PC-9 (cell line): ENCODE measurements at regions not wholly inside any gene's neighbourhood (a gene's known extent, or its start where the extent isn't known, plus 50 kb on each side); places are given as distances from the start of the nearest gene placed in this dataset.

Source experiments
- EZH2 ChIP-seq: fragments of 200-600 bp; sonication (generic); IDR thresholded peaks from 2 replicates; pipeline ENCODE4 v1.8.0; 2017; ENCODE audit warnings: antibody characterized with exemption, low read depth
- TF ChIP-seq, protein P1 (sequence below): fragments of 200-600 bp; sonication (generic); conservative IDR thresholded peaks from 2 replicates; pipeline ENCODE4 v1.6.1; 2017; ENCODE audit warnings: mixed run types, antibody characterized with exemption, mild to moderate bottlenecking, moderate library complexity

DNA sequence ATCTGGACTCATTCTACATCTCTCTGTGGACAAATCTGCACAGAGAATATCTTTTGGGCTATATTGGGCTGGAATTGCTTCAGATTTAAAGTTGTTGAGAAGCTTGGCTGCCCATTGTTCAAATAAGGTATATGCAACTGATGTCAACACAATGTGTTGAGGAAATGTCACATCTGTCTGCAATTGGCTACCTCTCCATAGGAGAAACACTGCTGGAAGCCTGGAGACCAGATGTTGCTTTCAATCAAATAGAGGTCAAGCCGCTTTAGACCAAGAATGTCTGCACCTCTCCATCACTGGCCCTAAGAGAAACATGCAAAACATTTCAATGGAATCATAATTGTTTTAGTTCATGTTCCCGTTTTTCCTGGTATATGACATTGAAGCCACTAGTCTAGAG is 720.2 kb downstream of the SLC4A3 start:
- TF ChIP-seq, protein P1, sequence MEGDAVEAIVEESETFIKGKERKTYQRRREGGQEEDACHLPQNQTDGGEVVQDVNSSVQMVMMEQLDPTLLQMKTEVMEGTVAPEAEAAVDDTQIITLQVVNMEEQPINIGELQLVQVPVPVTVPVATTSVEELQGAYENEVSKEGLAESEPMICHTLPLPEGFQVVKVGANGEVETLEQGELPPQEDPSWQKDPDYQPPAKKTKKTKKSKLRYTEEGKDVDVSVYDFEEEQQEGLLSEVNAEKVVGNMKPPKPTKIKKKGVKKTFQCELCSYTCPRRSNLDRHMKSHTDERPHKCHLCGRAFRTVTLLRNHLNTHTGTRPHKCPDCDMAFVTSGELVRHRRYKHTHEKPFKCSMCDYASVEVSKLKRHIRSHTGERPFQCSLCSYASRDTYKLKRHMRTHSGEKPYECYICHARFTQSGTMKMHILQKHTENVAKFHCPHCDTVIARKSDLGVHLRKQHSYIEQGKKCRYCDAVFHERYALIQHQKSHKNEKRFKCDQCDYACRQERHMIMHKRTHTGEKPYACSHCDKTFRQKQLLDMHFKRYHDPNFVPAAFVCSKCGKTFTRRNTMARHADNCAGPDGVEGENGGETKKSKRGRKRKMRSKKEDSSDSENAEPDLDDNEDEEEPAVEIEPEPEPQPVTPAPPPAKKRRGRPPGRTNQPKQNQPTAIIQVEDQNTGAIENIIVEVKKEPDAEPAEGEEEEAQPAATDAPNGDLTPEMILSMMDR: no peak
- no peak for TF ChIP-seq EZH2
